HG02623 (cell line): ENCODE measurements at regions not wholly inside any gene's neighbourhood (a gene's known extent, or its start where the extent isn't known, plus 50 kb on each side); places are given as distances from the start of the nearest gene placed in this dataset.

Experiments
- ATAC-seq: cut with Tn5 transposase; IDR thresholded peaks from one replicate; pipeline ENCODE4 v1.9.1; 2021; ENCODE audit warnings: moderate library complexity; ENCODE audit not compliant: unreplicated experiment

DNA sequence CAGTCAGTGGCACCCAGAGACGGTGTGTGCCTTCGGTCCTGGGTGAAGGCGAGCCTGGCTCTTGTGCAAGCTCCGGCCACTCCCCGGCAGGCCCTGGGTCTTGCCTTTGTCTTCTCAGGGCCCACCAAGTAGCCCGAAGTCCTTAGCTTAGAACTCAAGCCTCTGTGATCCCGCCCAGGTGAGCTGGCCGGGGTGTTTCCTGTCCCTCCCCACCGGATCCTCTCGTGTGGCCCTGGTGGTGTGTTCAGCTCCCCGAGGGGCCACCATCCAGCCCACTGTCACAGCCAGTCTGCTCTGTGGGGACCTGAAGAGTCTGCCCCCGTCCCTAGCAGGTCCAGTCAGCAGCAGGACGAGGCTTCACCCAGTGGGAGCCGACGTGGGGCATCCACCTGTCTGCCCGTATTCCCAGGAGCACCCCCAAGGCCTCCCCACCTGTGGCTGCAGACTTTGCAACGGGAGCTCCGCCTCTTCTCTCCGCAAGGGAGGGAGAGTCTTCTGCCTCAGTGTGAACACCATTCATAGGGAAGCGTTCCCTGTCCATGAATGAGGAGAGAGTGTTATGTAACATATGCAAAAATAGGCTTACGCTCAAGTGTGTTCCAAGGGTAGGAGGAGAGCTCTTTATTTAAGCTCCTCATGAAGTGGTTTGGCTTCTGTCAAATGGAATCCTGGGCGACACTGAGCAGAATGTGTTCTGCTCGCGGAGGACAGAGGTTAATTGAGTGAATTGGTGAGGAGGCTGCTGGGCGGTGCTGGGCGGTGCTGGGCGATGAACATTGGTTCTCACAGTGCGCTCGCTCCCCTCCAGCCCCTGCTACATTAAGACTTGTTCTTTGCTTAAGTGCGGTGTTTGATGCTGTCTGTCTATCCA, 108.9 kb downstream of the CRYAA start:
- no peak for ATAC-seq

DNA sequence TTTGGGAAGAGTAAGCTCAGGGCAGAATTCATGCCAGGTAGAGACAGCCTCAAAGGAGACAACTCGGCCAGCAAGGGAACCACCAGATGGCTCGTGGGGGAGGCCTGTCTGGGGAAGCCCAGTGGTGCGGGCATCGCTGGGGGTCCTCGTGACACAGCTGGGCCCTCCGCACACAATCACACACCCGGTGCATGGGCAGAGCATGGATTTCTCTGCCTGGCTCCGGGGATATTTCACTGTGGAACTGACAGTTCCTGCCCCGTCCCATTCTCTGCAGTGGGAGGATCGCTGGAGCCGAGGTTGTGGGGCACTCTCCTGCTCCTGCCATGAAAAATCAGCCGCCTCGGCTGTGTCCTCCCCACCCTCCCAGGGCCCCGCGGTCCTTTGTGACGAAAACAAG, 108.0 kb downstream of the CRYAA start:
- no peak for ATAC-seq

DNA sequence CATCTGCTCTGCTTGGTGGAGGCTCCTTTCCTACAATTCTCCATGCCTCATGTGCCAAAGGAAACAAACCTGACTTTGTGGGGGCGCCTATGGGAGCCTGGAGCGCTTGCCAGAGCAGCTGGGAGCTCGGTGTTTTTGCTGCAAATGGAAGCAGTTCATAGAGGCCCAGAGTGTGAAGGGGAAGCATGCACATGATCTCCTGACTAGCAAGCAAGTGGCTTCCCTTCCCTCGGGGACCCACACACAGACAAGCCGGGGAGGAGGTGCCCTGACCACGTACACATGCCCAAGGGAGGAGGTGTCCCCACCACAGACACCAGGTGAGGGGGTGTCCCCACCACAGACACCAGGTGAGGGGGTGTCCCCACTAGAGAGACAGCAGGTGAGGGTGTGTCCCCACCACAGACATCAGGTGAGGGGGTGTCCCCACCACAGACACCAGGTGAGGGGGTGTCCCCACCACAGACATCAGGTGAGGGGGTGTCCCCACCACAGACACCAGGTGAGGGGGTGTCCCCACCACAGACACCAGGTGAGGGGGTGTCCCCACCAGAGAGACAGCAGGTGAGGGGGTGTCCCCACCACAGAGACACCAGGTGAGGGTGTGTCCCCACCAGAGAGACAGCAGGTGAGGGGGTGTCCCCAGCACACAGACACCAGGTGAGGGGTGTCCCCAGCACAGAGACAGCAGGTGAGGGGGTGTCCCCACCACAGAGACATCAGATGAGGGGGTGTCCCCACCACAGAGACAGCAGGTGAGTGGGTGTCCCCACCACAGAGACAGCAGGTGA, 106.8 kb downstream of the CRYAA start:
- no peak for ATAC-seq

DNA sequence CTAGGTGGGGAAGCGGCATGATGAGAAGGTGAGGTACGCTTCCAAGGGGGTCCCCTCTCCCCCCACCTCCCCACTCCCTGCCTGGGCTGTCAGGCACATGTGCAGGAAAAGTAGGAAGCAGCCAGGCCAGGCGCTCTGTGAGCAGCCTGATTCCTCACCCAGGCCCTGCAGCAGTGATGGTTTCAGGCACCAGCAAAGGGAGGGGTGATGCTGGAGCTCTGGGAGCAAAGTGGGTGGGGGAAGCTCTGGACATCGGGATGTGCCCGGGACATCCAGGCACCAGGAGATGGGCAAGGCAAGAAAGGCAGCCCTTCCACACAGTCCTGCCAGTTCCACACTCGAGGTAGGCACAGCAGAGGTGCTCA, 106.1 kb downstream of the CRYAA start:
- no peak for ATAC-seq

DNA sequence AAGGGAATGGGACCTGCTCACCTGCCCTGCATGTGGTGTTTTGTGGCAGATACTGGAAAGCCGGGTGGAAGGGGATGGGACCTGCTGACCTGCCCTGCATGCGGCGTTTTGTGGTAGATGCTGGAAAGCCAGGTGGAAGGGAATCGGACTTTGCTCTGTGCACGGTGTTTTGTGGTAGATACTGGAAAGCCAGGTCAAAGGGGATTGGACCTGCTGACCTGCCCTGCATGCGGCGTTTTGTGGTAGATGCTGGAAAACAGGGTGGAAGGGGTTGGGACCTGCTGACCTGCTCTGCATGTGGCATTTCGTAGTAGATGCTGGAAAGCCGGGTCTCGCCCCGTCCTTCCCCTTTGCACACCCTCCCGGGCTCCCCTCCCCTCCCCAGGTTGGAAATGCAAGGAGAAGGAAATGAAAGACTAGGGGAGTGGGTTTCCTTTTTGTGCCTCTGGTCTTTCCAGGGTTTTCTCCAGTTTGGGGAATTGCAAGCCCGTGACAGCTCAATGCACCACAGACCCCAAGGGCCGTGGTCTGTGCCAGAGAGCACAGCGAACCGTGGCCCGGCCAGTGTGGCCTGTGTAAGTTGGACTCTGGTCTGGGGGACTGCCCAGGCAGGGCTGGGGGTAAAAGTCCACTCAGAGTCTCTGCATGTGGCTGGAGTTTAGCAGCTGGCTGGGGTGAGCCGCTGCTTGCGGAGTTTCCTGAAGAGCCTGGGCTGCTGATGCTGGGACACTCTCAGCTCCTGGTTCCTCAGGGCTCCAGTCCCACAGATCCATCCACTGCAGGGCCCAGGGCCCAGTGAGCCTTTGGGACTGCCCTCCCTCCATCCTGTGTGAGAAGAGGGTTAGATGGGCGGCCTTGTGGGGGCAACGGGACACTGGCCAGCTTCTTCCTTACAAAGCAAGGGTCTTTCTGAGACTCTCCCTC, 105.5 kb downstream of the CRYAA start:
- ATAC-seq = no peak

DNA sequence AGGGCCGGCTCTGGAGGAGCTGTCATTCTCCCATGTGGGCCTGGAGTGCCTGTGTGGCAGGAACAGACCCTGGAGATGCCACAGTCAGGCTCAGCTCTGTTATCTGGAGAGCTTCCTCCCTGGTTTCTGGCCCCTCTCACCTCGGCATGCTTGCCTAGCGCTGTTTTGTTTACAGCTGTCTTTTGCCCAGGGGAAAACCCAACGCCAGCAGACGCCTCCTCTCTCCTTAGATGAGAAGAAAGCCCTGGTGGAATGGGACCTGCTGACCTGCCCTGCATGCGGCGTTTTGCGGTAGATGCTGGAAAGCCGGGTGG, 104.9 kb downstream of the CRYAA start:
- ATAC-seq = no peak

DNA sequence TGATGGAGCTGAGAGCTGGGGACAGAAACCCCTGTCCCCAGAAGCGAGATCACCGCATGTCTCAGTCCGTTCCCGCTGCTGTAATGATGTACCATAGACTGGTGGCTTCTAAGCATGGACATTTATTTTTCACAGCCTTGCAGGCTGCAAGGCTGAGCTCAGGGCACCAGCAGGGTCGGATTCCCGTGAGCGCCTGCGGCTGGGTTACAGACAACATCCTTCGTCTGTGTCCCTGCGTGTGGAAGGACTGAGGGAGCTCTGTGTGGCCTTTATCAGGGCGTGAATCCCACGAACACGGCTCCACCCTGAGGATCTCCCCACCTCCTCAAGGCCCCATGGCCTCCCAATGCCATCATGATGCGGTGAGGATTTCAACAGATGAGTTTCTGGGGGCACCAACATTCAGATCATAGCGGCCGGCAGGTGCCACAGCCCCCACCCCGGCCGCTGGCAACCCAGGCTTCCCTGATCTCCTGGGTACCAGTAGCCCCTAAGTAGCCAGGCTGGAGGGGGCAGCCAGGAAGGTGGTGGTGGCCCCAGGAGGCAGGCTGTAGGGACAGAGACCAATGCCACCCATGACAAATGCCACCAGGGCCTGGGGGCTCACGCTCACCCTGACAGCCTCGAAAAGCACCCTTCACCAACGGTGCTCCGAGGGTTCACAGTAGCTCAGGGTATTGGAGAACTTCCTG, 104.4 kb downstream of the CRYAA start:
- ATAC-seq = no peak

DNA sequence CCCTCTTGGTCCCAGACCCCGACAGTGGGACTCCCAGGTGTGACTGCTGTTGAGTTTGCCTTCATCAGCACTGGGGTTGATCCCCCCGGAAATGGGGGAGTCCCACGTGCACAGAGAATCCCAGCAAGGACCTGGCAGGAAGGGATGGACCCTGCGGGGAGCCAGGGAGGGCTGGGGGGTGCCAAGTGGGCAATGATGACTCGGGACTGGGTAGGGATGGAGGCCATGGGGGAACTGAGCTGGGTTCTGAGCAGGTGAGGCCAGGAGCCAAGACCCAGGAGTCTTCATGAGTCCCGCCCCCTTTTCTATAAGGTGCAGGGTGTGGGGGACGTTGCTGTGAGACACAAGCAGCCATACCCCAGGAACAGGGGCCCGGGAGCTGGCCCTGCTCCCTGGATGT, 103.8 kb downstream of the CRYAA start:
- ATAC-seq = no peak

DNA sequence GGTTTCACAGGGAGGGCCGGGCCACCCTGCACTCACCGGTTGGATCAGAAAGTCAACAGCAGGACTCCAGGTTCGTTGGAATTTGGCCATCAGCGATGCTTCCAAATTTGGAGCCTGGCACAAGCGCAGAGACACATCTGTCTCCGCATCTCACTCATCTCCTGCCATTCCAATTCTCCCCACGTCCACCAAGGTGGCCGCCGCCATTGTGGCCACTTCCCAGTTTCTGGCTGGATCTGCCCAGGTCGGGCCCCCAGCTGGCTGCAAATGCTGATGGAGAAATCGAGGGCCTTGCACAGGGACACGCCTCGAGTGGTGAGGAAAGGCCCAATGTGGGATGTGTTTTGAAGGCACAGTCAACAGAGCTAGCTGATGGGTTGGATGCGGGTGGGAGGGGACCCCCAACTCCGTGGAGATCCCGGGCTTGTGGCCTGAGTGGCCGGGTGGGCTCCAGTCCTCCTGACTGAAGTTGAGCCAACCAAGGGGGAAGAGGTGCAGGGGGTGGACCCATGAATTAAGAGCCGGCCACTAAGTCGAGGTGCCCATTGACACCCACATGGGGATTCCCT, 102.7 kb downstream of the CRYAA start:
- ATAC-seq = no peak

DNA sequence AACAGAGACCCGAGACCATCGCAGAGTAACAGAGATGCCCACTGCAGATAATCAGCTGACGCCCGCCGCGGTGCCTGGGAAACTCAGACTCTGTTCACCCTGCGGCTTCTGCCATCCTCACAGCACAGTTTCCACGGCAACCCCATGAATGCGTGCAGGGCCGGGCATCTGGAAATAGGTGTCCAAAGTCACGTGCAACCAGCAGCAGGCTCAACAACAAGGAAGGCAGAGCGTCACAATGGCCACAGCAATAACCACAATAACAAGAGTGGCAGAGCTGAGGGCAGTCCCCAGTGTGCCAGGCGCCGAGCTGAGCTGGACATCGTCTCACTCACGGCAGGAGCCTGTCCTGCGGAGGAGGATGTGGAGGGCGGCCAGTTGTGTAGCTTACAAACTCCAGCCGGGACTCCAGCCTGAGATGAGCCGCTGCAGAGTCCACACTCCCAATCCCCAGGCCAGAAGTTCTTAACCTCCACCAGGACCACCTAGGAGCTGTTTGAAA, 102.0 kb downstream of the CRYAA start:
- no peak for ATAC-seq

DNA sequence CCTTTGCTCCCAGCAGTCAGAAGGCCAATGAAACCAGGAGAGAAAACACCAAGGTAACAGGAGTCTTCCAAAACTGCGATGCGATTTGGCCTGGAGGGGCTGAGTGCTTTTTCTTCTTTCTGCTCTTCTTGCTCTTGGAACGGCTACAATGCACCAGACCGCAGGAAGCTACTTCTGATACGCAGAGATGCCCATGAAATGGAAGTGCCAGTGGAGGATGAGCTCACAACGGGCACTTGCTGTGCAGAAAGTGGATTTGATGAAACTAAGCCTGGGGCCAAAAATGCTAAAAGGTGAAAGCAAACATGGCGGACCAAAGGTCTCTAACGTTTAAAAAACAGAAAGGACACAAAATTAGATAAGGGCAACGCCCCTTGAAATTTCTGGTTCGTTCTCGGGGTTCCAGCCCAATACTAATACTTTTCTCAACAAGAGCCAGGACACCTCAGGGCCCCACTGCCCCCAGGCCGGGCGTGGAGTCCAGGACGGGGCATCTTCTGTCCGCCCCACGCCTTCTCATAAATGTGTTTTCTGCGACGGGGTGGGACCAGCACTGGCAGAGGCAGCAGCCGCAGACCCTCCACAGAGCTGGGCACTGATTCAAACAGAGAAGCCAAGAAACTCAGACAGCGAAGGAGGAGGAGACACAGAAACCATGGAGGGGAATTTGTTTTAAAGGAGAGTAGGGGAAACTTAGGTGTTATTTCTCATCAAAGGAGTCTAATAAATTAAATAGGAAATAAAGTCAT, 101.3 kb downstream of the CRYAA start:
- ATAC-seq = no peak

DNA sequence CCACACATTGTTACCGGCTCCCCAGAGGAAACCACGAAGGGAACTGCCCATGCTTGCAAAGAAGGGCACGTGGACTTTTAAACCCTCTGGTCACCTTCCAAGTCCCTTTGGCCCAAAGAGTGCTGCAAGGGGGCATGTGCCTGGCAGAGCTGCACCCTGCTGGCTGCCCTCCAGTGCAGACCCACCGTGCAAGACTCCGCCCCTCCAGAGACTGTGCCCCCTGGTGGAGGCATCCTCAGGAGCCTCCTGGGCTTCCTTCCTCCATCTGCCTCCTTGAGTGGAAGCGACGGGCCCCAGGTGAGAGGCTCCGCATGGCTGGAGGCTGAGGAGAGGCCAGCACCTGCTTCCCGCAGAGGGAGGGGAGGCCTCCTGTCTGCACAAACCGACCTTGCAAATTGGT, 100.6 kb downstream of the CRYAA start:
- no peak for ATAC-seq

DNA sequence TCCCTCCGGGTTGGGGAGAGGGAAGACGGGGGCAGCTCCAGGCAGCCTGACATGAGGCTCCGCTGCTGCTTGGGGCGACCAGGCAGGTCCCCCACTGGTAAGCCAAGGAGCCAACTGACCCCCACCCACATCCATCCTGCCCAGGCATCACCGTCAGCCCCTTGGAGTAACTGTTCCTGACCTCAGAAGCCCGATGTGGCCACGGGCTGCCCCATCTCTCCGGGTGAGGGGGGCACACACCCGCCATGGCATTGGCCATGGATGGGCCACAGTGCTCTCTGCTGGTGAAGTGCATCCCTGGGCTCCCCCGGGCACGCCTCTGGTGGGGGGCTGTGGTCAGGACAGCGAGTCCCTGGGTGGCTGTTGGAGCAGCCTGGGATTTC, 100.0 kb downstream of the CRYAA start:
- no peak for ATAC-seq

DNA sequence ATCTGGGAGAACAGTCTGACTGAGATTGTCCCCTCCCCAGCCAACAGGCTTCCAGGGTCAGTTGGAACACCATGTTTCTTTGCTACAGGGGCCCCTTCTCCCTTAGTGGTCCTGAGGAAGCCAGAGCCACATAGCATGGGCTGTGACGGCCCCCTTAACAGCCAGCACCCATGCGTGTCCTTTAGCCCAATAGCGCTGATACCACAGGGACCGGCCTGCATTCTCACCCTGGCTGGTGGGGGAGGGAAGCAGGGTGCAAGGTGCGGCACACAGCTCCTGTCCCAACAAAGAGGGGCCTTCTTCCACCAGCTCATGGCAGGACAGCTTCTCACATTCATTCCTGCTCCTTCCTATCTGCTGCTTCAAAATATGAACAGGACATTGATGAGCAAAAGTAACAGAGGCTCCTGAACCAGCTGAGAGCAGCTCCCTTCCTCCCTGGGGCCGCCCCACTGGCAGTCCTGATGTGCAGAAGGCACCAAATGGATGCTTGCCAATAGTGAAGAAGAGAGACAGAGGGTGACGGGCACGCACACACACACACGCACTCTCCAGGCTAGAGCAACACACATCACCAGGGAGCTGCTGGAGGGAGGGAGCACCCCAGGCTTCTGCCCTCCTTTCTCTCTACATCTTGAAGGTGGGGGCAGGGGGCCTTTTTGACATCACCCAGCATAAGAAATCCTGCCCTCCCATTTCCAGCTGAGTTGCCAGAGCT, 99.4 kb downstream of the CRYAA start:
- ATAC-seq = no peak

DNA sequence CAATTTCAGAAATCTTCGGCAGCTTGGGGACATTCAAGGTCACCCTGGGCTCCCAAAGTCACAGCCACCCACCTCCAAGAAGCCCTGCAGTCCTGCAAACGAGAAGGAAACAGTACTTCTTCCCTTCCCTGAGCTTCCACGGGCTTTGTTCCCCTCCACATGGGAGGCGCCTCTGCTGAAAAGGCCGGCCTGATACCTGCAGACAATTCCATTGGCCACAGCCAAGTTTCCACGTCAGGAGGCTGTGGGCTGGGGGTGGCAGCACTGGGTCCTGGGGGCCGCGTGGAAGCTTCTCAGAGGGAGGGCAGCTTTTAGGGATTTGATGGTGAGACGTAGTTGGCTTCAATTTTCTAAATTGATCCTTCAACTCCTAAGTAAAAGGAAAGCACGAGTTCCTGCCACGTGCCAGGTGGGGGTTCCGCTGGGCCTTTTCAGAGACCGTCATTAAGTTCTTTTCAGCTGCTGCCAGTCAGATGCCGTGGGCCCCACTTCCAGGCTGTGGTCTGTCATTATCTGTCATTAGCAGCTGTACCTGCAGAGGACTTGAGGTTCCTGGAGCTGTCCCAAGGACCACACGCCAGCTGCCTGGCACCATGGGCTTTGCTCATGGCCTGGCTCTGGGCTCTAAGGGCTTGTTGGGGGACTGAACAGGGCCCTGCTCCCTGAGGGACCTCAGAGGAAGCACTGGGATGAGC, 98.7 kb downstream of the CRYAA start:
- ATAC-seq = no peak

DNA sequence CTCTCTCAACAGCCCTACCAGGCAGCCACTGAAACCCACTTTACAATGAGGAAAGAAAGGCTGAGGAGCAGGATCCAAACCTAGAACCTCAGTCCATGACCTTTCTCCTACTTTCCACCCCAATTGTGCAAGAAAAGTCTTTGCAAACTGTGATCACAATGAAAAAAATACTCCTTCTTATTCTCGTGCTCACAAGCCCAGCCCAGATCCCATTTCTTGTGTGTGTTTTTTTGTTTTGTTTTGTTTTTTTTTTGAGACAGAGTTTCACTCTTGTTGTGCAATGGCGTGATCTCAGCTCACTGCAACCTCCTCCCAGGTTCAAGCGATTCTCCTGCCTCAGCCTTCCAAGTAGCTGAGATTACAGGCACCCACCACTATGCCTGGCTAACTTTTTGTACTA, 97.7 kb downstream of the CRYAA start:
- ATAC-seq = no peak

DNA sequence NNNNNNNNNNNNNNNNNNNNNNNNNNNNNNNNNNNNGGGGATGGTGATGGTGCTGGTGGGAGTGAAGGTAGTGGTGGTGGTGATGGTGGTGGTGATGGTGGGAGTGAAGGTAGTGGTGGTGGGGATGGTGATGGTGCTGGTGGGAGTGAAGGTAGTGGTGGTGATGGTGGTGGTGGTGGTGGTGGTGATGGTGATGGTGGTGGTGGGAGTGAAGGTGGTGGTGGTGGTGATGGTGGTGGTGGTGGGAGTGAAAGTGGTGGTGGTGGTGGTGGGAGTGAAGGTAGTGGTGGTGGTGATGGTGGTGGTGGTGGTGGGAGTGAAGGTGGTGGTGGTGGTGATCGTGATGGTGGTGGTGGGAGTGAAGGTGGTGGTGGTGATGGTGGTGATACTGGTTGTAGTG, 93.6 kb downstream of the CRYAA start:
- ATAC-seq = no peak
